A549 (cell line): ENCODE measurements at regions not wholly inside any gene's neighbourhood (a gene's known extent, or its start where the extent isn't known, plus 50 kb on each side); places are given as distances from the start of the nearest gene placed in this dataset.

Experiments used
- ATAC-seq, 2 experiments: fragments of 200-7000 bp in 1 of 2; fragments of >200 bp in 1 of 2; cut with Nextera tagmentation in 1 of 2; cut with Tn5 transposase in 1 of 2; 3 replicates each; pipeline versions ENCODE4 v1.8.0 to v1.9.1; 2018 to 2020; ENCODE audit warnings: mild to moderate bottlenecking in 1 of 2, moderate library complexity in 1 of 2
- CTCF ChIA-PET: fragments of 300-600 bp; sonication (Branson Sonifier 250); formaldehyde crosslinking; extraction: SDS; loops from one replicate; lab custom pipeline; 2021; ENCODE audit warnings: antibody characterized with exemption, inconsistent platforms; lab: Yijun Ruan, JAX
- POLR2A ChIA-PET: fragments of 350-600 bp; formaldehyde crosslinking; extraction: SDS; loops from one replicate; lab custom pipeline; 2021; ENCODE audit warnings: antibody characterized with exemption, inconsistent platforms; lab: Yijun Ruan, JAX
- DNase-seq, 2 experiments: peaks; one replicate each; pipeline versions ENCODE4 v3.0.0 to v3.0.0-alpha.2; 2011 to 2016; ENCODE audit warnings: low read depth in 1 of 2, low spot score in 1 of 2
- FAIRE-seq: peaks from 2 replicates; lab custom pipeline; 2011; peaks lifted over from hg19 to GRCh38; lab: Jason Lieb, UNC
- H3K27ac ChIP-seq, 2 experiments: fragments of >200 bp; sonication (Bioruptor Twin); formaldehyde crosslinking; 3 replicates each; pipeline ENCODE4 v1.5.1; 2016 to 2017
- H3K4me1 ChIP-seq: fragments of >200 bp; sonication (Bioruptor Twin); formaldehyde crosslinking; 3 replicates; pipeline ENCODE4 v1.6.1; 2016
- H3K4me2 ChIP-seq: fragments of >200 bp; sonication (Bioruptor Twin); formaldehyde crosslinking; 3 replicates; pipeline ENCODE4 v1.6.1; 2016
- H3K4me3 ChIP-seq: fragments of >200 bp; sonication (Bioruptor Twin); formaldehyde crosslinking; 3 replicates; pipeline ENCODE4 v1.5.1; 2016
- H3K9me3 ChIP-seq: fragments of >200 bp; sonication (Bioruptor Twin); formaldehyde crosslinking; 3 replicates; pipeline ENCODE4 v1.6.1; 2016
- CBX2 ChIP-seq: fragments of 200-600 bp; sonication (generic); IDR thresholded peaks from 2 replicates; pipeline ENCODE4 v1.6.1; 2016; ENCODE audit warnings: low read depth, mild to moderate bottlenecking, borderline replicate concordance
- CHD2 ChIP-seq: fragments of 150-350 bp; IDR thresholded peaks from 2 replicates; pipeline ENCODE4 v1.6.1; 2014; ENCODE audit warnings: low read length; ENCODE audit not compliant: partially characterized antibody
- CTCF ChIP-seq: fragments of >200 bp; sonication (Bioruptor Twin); formaldehyde crosslinking; IDR thresholded peaks from 3 replicates; pipeline ENCODE4 v1.5.1; 2016
- EHMT2 ChIP-seq: fragments of 200-600 bp; sonication (generic); IDR thresholded peaks from 2 replicates; pipeline ENCODE4 v1.6.1; 2016; ENCODE audit warnings: antibody characterized with exemption, low read depth, mild to moderate bottlenecking, moderate library complexity
- FOSB ChIP-seq: fragments of 250-450 bp; sonication (Bioruptor Pico); IDR thresholded peaks from 2 replicates; pipeline ENCODE4 v1.5.0; 2020; ENCODE audit warnings: mild to moderate bottlenecking, moderate library complexity
- HDAC2 ChIP-seq: fragments of 200-600 bp; sonication (generic); IDR thresholded peaks from 2 replicates; pipeline ENCODE4 v1.6.1; 2016
- HEYL ChIP-seq: fragments of 250-450 bp; sonication (Bioruptor Pico); IDR thresholded peaks from 2 replicates; pipeline ENCODE4 v1.8.0; 2021; ENCODE audit warnings: mild to moderate bottlenecking, moderate library complexity
- HMGXB4 ChIP-seq: fragments of 250-450 bp; sonication (Bioruptor Pico); IDR thresholded peaks from 2 replicates; pipeline ENCODE4 v1.5.0; 2021; ENCODE audit warnings: mild to moderate bottlenecking, moderate library complexity, borderline replicate concordance
- KDM1A ChIP-seq: fragments of 200-600 bp; sonication (generic); IDR thresholded peaks from 2 replicates; pipeline ENCODE4 v1.6.1; 2016; ENCODE audit warnings: low read depth, mild to moderate bottlenecking
- KDM5A ChIP-seq: fragments of 200-600 bp; sonication (generic); IDR thresholded peaks from 2 replicates; pipeline ENCODE4 v1.6.1; 2016; ENCODE audit warnings: antibody characterized with exemption, mild to moderate bottlenecking
- MAFK ChIP-seq: fragments of 450-650 bp; IDR thresholded peaks from 2 replicates; pipeline ENCODE4 v1.6.1; 2014; ENCODE audit not compliant: partially characterized antibody
- MAX ChIP-seq: IDR thresholded peaks from 2 replicates; pipeline ENCODE4 v1.6.1; 2012
- NFE2L2 ChIP-seq: fragments of 150-350 bp; conservative IDR thresholded peaks from 2 replicates; pipeline ENCODE4 v1.6.1; 2014; ENCODE audit warnings: low read length
- NR3C1 ChIP-seq: fragments of >200 bp; sonication (Bioruptor Twin); formaldehyde crosslinking; IDR thresholded peaks from 3 replicates; pipeline ENCODE4 v1.6.1; 2017
- PBX3 ChIP-seq: IDR thresholded peaks from 2 replicates; pipeline ENCODE4 v1.6.1; 2012
- PHF8 ChIP-seq: fragments of 200-600 bp; sonication (generic); IDR thresholded peaks from 2 replicates; pipeline ENCODE4 v1.6.1; 2016; ENCODE audit warnings: low read depth, mild to moderate bottlenecking, antibody characterized with exemption, moderate library complexity, borderline replicate concordance
- RAD21 ChIP-seq, 2 experiments: fragments of >200 bp in 1 of 2; sonication (Bioruptor Twin) in 1 of 2; formaldehyde crosslinking in 1 of 2; IDR thresholded peaks in 1 of 2; conservative IDR thresholded peaks in 1 of 2; 2 replicates in 1 of 2; 3 replicates in 1 of 2; pipeline ENCODE4 v1.6.1; 2012 to 2018; ENCODE audit warnings: inconsistent platforms in 1 of 2
- RCOR1 ChIP-seq: fragments of 150-350 bp; IDR thresholded peaks from 2 replicates; pipeline ENCODE4 v1.6.1; 2014; ENCODE audit warnings: antibody characterized with exemption, low read length, low read depth
- RFX5 ChIP-seq: fragments of 450-650 bp; IDR thresholded peaks from 2 replicates; pipeline ENCODE4 v1.7.1; 2014; ENCODE audit warnings: antibody characterized with exemption, mild to moderate bottlenecking, moderate library complexity
- SMC3 ChIP-seq: fragments of >200 bp; sonication (Bioruptor Twin); formaldehyde crosslinking; IDR thresholded peaks from 3 replicates; pipeline ENCODE4 v1.6.1; 2018; ENCODE audit warnings: inconsistent platforms
- ZNF302 ChIP-seq: fragments of 250-450 bp; sonication (Bioruptor Pico); IDR thresholded peaks from 2 replicates; pipeline ENCODE4 v1.9.0; 2021; ENCODE audit warnings: inconsistent platforms, mild to moderate bottlenecking, moderate library complexity
- WGBS: methylation state at CpG from one replicate; pipeline ENCODE4 v1.1.6; 2017; ENCODE audit errors: missing lambda C conversion rate; 5-methylcytosine and 5-hydroxymethylcytosine counted together

DNA sequence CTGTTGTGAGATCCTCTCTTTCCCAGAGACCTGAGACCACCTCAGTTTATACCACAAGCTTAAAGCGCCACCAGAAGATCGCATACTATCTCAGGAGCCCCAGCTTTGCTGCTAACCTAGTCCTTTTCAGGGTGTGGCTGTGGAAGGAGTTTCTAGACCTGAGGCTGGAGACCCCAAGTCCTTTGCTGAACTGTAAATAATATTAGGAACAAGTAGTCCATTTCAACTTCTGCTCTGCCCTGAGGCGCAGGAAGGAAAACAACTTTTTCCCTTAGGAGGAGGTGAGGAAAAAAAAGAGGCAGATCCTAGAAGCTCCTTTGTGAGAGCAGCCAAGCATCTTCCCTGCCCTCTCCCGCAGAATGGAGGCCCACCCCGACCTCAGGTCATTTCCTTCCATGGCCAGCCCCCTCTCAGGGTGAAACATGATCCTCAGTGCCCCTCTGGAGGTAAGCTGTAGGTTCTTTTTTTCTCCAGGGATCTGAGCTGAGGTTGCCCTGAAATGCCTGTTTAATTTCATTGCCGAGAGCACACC lies 122.8 kb upstream of the LGALSL start:
- WGBS: 40% methylated on average over 6 of the region's 6 CpGs
- no peak overlapping the region for H3K4me3 ChIP-seq
- POLR2A ChIA-PET: interaction anchor here (0.6 to 1.2 kb wide), 3 partner anchors 157 to 799 kb away, joined by 3 to 7 read pairs (median 7); partner anchors contain the start of gene RAB1A

DNA sequence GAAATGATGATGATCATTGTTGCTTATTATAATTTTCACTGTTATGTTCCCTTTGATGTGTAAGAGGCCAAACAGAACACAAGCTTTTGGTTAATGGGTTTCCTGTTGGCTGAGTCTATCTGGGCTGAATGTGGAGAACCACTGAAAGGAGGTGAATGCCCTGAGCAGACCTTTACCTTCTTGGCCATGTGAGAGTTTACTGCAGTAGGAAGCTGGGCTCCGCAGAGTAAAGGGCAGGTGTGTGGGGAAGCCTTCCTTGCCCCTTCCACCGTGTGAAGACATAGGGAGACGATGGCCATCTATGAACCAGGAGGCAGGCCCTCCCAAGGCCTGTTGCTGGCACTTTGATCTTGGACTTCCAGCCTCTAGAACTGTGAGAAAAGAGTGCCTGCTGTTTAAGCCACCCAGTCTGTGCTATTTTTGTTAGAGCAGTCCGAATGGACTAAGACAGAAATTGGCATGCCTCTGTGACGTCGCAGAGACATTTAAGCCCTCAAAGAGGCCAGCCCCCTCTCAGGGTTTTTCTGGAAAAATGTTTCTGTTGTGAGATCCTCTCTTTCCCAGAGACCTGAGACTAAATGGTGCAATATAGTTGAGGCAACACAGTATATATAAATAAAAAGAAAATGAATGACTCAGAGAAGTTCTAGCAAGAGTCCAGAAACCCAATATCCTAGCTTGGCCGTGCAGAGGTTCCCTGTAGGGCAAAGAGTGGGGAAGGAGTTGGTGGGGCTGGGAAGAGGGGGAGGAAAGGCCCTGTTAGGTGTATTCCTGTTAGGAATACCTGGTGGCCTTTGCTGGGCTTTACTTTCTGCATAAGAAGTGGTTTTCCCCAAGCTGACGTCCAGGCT lies 121.9 kb upstream of the LGALSL start:
- POLR2A ChIA-PET: no interaction called here
- no peak overlapping the region for H3K4me2 ChIP-seq
- no peak overlapping the region for H3K4me3 ChIP-seq
- no peak for FAIRE-seq
- DNase-seq: no peak
- peaks cover 8% of the 10 kb centered on the region for H3K4me1 ChIP-seq
- TF ChIP-seq PBX3 (no peak), RFX5 (no peak), HEYL (no peak), EHMT2 (no peak), MAX (no peak), CBX2 (no peak), HMGXB4 (no peak), NR3C1 (no peak), CHD2 (no peak), PHF8 (no peak), RCOR1 (no peak), MAFK (no peak), NFE2L2 (no peak), KDM5A (no peak), FOSB (CRISPR knock-in tag) (no peak), KDM1A (no peak), ZNF302 (CRISPR knock-in tag) (no peak)
- no peak for ATAC-seq
- 46% methylated on average over 8 of the region's 8 CpGs for WGBS
- H3K27ac ChIP-seq: no peak overlapping the region
- CTCF ChIA-PET: interaction anchor here (0.7 to 13.2 kb wide), 56 partner anchors 9 to 586 kb away, joined by 3 to 533 read pairs (median 8); partner anchors contain the start of gene AFTPH
- H3K9me3 ChIP-seq: no peaks in the 10 kb centered on the region

More for the DNA sequence above, 122.8 kb upstream of the LGALSL start:
- peak in 1 of 2 experiments; percentile 10; a peak in 2 of 6 replicates for ATAC-seq
- no peak for DNase-seq
- CTCF ChIA-PET: interaction anchor here (0.6 to 13.2 kb wide), 97 partner anchors 9 to 1242 kb away, joined by 3 to 533 read pairs (median 5); partner anchors contain the start of gene AFTPH
- TF ChIP-seq RCOR1 (no peak), RAD21 (conservative IDR thresholded peaks at IDR 0.05 in 1 of 2, IDR thresholded peaks at IDR 0.05 in 1 of 2) (peak in 1 of 2 experiments; percentile 35; a peak in 2 of 5 replicates), SMC3 (peak; percentile 18; the same call in 1 of the 3 replicates), CTCF (peak; percentile 7; the same call in 2 of the 3 replicates), HDAC2 (no peak)
- Histone ChIP-seq H3K4me2 (peak overlapping the region; percentile 60; the same call in 1 of the 3 replicates), H3K4me1 (peaks cover 12% of the 10 kb centered on the region), H3K27ac (no peak overlapping the region; a peak in 1 of 6 replicates), H3K9me3 (no peaks in the 10 kb centered on the region)
- no peak for FAIRE-seq
